ENCODE measurements at regions not wholly inside any gene's neighbourhood (a gene's known extent, or its start where the extent isn't known, plus 50 kb on each side); places are given as distances from the start of the nearest gene placed in this dataset.
A peak's percentile ranks its signal among the peaks of the same experiment; 100 is the strongest.

DNA sequence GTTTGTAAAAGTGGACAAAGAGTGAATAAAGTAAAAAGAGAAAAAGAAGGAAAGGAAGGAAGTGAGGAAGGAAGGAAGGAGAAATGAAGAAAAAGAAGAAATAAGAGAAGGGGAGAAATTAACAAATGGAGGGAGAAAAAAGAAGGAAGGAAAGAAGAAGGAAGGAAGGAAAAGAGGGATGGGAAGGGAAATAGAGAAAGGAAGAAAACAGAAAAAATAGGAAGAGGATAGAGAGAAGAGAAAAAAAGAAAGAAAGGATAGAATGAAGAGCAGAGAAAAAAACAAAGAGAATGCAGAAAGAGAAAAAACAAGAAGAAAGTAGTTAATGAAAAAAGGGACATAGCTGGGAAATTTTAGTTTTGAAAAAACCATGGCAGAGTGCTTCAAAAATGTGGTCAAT lies 361.8 kb downstream of the EPHA7 start:
- H3K9me3 ChIP-seq (replicated peaks in 1 of 2; ENCODE audit: control insufficient read depth in 1 of 2, insufficient read depth in 1 of 2, low read length in 2 of 2): no peaks in the 10 kb centered on the region
- no peak overlapping the region for H3K4me3 ChIP-seq (replicated peaks in 1 of 3; ENCODE audit: low read depth in 2 of 3, low read length in 3 of 3)
- H3K27ac ChIP-seq (ENCODE audit: low read depth in 1 of 2, low read length in 2 of 2): no peak overlapping the region
- Mint-ChIP-seq H3K4me3 (no peak overlapping the region), H3K9me3 (peaks cover 0 to 11% (median 3%) of the 10 kb centered on the region in 7 donors), H3K27ac (peak overlapping the region in 1 of 7 donors; percentile 14), H3K36me3 (no peaks in the 10 kb centered on the region), H3K27me3 (ENCODE audit: low read depth in 3 of 3) (peaks cover 1 to 3% (median 1%) of the 10 kb centered on the region in 3 donors), H3K4me1 (no peaks in the 10 kb centered on the region)
- no peaks in the 10 kb centered on the region for H3K4me1 ChIP-seq (ENCODE audit: control insufficient read depth in 1 of 2, insufficient read depth in 2 of 2, low read length in 2 of 2)
- TF ChIP-seq, protein P1, sequence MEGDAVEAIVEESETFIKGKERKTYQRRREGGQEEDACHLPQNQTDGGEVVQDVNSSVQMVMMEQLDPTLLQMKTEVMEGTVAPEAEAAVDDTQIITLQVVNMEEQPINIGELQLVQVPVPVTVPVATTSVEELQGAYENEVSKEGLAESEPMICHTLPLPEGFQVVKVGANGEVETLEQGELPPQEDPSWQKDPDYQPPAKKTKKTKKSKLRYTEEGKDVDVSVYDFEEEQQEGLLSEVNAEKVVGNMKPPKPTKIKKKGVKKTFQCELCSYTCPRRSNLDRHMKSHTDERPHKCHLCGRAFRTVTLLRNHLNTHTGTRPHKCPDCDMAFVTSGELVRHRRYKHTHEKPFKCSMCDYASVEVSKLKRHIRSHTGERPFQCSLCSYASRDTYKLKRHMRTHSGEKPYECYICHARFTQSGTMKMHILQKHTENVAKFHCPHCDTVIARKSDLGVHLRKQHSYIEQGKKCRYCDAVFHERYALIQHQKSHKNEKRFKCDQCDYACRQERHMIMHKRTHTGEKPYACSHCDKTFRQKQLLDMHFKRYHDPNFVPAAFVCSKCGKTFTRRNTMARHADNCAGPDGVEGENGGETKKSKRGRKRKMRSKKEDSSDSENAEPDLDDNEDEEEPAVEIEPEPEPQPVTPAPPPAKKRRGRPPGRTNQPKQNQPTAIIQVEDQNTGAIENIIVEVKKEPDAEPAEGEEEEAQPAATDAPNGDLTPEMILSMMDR (IDR thresholded peaks at IDR 0.05): peak; percentile 15
- intact Hi-C loops (cut with micrococcal nuclease): no loop called here
- no peak overlapping the region for H2AFZ ChIP-seq (ENCODE audit: insufficient read depth, low read depth, low read length, poor library complexity, severe bottlenecking)
- H3K79me2 ChIP-seq (ENCODE audit: insufficient read depth, low read length): no peaks in the 10 kb centered on the region
- no peak overlapping the region for H3K4me2 ChIP-seq (replicated peaks; ENCODE audit: extremely low read depth, low read length, poor library complexity, severe bottlenecking)
- no peaks in the 10 kb centered on the region for H3K27me3 ChIP-seq (ENCODE audit: control insufficient read depth in 2 of 2, insufficient read depth in 2 of 2, low read length in 2 of 2)
- no peaks in the 10 kb centered on the region for H3K36me3 ChIP-seq (replicated peaks in 1 of 2; ENCODE audit: control insufficient read depth in 1 of 2, insufficient read depth in 2 of 2, low read length in 2 of 2)
- H4K20me1 ChIP-seq (ENCODE audit: insufficient read depth, low read length): no peaks in the 10 kb centered on the region
- no peak overlapping the region for H3K9ac ChIP-seq (ENCODE audit: insufficient read depth, low read length, poor library complexity, severe bottlenecking)
- no peak for DNase-seq

DNA sequence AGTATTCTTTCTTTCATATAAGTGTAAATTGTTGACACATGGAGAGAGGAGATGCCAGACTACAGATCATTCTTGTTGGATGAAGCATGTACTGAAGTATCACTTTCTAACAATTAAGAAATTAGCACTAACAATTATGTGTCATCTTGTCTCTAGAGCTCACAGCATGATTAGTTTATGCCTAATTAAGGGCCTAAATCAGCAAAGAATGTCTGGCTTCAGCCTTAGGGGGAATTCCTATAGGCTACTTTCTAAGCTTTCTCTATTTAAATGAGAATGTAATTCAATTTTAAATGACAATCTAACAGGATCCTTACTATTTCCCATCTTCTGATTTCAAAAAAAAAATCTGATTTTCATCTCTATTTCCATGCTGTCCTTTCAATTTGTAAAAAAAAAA lies 371.0 kb downstream of the EPHA7 start:
- Mint-ChIP-seq H3K4me1 (peaks cover 3% of the 10 kb centered on the region), H3K9me3 (peaks cover 0 to 4% (median 0%) of the 10 kb centered on the region in 7 donors), H3K27me3 (ENCODE audit: low read depth in 3 of 3) (peaks cover 0 to 3% (median 0%) of the 10 kb centered on the region in 3 donors), H3K4me3 (no peak overlapping the region), H3K36me3 (no peaks in the 10 kb centered on the region), H3K27ac (no peak overlapping the region)
- Histone ChIP-seq H4K20me1 (ENCODE audit: insufficient read depth, low read length) (no peaks in the 10 kb centered on the region), H3K9ac (ENCODE audit: insufficient read depth, low read length, poor library complexity, severe bottlenecking) (no peak overlapping the region), H3K9me3 (replicated peaks in 1 of 2; ENCODE audit: control insufficient read depth in 1 of 2, insufficient read depth in 1 of 2, low read length in 2 of 2) (no peaks in the 10 kb centered on the region), H3K36me3 (replicated peaks in 1 of 2; ENCODE audit: control insufficient read depth in 1 of 2, insufficient read depth in 2 of 2, low read length in 2 of 2) (no peaks in the 10 kb centered on the region), H3K4me1 (ENCODE audit: control insufficient read depth in 1 of 2, insufficient read depth in 2 of 2, low read length in 2 of 2) (peaks cover 0 to 4% of the 10 kb centered on the region in 2 donors), H2AFZ (ENCODE audit: insufficient read depth, low read depth, low read length, poor library complexity, severe bottlenecking) (no peak overlapping the region), H3K27ac (ENCODE audit: low read depth in 1 of 2, low read length in 2 of 2) (no peak overlapping the region), H3K79me2 (ENCODE audit: insufficient read depth, low read length) (no peaks in the 10 kb centered on the region), H3K4me3 (replicated peaks in 1 of 3; ENCODE audit: low read depth in 2 of 3, low read length in 3 of 3) (no peak overlapping the region), H3K27me3 (ENCODE audit: control insufficient read depth in 2 of 2, insufficient read depth in 2 of 2, low read length in 2 of 2) (no peaks in the 10 kb centered on the region), H3K4me2 (replicated peaks; ENCODE audit: extremely low read depth, low read length, poor library complexity, severe bottlenecking) (no peak overlapping the region)
- intact Hi-C loops (cut with micrococcal nuclease): no loop called here
- TF ChIP-seq, protein P1 (IDR thresholded peaks at IDR 0.05): no peak
- no peak for DNase-seq
